ENCODE measurements at regions not wholly inside any gene's neighbourhood (a gene's known extent, or its start where the extent isn't known, plus 50 kb on each side); places are given as distances from the start of the nearest gene placed in this dataset.
"Not testable (repeated sequence)": the region's sequence is repeated elsewhere in the genome, so short reads cannot be mapped to it uniquely, and the experiment has no call there.

- no peak for DNase-seq
These were observed 459.1 kb upstream of the BCHE start for GRCh38 chr3:166296179-166296783.

- DNase-seq, result no peak
These were observed 454.1 kb upstream of the BCHE start for GRCh38 chr3:166291186-166291955.

- DNase-seq, result no peak
These were observed 447.8 kb upstream of the BCHE start for GRCh38 chr3:166285001-166285400.

GRCh38 chr3:166283840-166284239 is 446.6 kb upstream of the BCHE start:
- no peak for DNase-seq

- no peak for DNase-seq
These were observed 445.7 kb upstream of the BCHE start for GRCh38 chr3:166282931-166283330.

- DNase-seq, result no peak
These were observed 442.4 kb upstream of the BCHE start for GRCh38 chr3:166279636-166280035.

- DNase-seq, result no peak
These were observed 437.8 kb upstream of the BCHE start for GRCh38 chr3:166275024-166275390.

GRCh38 chr3:166274351-166275023 is 437.3 kb upstream of the BCHE start:
- DNase-seq, result no peak

GRCh38 chr3:166270429-166270828 is 433.2 kb upstream of the BCHE start:
- no peak for DNase-seq

GRCh38 chr3:166265153-166265552 is 427.9 kb upstream of the BCHE start:
- DNase-seq, result no peak

- no peak for DNase-seq
These were observed 426.2 kb upstream of the BCHE start for GRCh38 chr3:166263460-166263859.

- DNase-seq, result not testable (repeated sequence)
These were observed 421.1 kb upstream of the BCHE start for GRCh38 chr3:166258293-166258850.

- no peak for DNase-seq
These were observed 420.5 kb upstream of the BCHE start for GRCh38 chr3:166257715-166258114.

- DNase-seq, result no peak
These were observed 411.6 kb upstream of the BCHE start for GRCh38 chr3:166248784-166249183.

GRCh38 chr3:166243511-166243910 is 406.3 kb upstream of the BCHE start:
- no peak for DNase-seq

GRCh38 chr3:166223120-166223519 is 385.9 kb upstream of the BCHE start:
- no peak for DNase-seq

- DNase-seq, result no peak
These were observed 374.2 kb upstream of the BCHE start for GRCh38 chr3:166211451-166211850.

- DNase-seq, result no peak
These were observed 372.5 kb upstream of the BCHE start for GRCh38 chr3:166209701-166210100.

- no peak for DNase-seq
These were observed 367.9 kb upstream of the BCHE start for GRCh38 chr3:166205158-166205557.

- no peak for DNase-seq
These were observed 364.3 kb upstream of the BCHE start for GRCh38 chr3:166201476-166201875.

GRCh38 chr3:166199491-166199890 is 362.3 kb upstream of the BCHE start:
- no peak for DNase-seq

- no peak for DNase-seq
These were observed 358.6 kb upstream of the BCHE start for GRCh38 chr3:166195808-166196207.

- no peak for DNase-seq
These were observed 354.2 kb upstream of the BCHE start for GRCh38 chr3:166191411-166191810.

- DNase-seq, result no peak
These were observed 353.1 kb upstream of the BCHE start for GRCh38 chr3:166190360-166190759.
